DMS53 treated with DMSO at 0.1 percent for 48 hours (cell line): ENCODE measurements at regions not wholly inside any gene's neighbourhood (a gene's known extent, or its start where the extent isn't known, plus 50 kb on each side); places are given as distances from the start of the nearest gene placed in this dataset.
A peak's percentile ranks its signal among the peaks of the same experiment; 100 is the strongest.
"Not testable (repeated sequence)": the region's sequence is repeated elsewhere in the genome, so short reads cannot be mapped to it uniquely, and the experiment has no call there.

Experiments used
- DNase-seq: peaks from one replicate; lab custom pipeline; 2025; ENCODE audit not compliant: unreplicated experiment; lab: John Stamatoyannopoulos, UW

DNA sequence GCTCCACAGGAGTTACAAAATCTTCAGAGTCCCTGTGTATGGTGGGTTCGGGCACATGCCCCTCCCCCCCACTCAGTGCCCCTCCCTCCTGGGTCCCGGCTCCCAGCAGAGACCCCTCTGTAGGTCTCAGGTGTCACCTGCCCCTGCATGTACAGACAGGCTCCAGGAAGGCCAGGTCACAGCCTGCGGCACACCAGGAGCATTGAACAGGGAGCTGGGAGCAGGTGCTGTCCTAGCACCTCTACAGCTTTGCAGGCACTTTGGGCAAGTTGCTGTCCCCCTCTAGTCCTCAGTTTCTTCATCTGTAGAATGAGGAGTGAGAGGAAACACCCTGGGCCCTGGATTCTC is 80.1 kb upstream of the RTL6 start:
- DNase-seq: no peak

- DNase-seq: no peak
Observed at GRCh38 chr22:44577391-44578109, 79.5 kb upstream of the RTL6 start.

DNA sequence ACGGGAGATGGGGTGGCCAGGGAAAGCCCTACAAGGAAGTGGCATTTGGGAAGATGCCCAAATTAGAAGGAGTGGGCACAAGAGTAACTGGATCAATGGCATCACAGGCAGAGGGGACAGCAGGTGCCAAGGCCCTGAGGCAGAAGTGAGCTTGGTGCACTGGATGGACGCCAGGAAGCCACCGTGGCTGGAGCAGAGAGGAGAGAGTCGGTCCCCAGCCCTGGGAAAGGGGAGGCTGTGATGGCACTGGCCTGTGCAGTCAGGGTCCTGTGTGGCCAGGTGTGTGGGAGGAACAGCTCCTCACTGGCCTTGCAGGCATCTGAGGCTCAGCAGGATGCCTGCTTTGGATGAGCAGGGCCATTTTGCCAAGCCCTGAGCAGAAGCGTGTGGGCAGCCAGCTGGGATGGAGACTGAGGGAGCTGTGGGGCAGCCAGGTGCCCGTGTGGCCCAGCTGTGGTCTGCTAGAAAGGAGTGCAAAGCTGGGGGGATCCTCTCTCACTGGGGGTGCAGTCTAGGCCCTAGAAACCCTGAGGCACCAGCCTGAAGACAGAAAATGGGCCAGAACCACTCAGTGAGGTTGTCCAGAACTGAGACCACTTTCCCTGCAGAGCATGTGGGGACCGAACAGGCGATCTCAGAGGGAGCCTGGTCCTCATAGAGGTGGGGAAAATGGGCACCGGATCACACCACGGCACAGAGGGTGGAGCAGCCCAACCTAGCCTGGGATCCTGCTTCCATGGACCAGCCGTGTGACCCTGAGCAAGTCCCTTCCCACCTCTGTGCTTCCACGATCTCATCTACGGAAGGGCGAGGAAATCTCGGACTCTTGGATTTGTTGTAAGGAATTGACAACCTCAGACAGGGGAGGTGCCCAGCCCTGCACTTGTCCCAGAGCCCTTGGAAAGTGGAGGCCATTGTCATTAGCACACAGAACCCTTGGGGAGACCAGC is 78.6 kb upstream of the RTL6 start:
- no peak for DNase-seq

DNA sequence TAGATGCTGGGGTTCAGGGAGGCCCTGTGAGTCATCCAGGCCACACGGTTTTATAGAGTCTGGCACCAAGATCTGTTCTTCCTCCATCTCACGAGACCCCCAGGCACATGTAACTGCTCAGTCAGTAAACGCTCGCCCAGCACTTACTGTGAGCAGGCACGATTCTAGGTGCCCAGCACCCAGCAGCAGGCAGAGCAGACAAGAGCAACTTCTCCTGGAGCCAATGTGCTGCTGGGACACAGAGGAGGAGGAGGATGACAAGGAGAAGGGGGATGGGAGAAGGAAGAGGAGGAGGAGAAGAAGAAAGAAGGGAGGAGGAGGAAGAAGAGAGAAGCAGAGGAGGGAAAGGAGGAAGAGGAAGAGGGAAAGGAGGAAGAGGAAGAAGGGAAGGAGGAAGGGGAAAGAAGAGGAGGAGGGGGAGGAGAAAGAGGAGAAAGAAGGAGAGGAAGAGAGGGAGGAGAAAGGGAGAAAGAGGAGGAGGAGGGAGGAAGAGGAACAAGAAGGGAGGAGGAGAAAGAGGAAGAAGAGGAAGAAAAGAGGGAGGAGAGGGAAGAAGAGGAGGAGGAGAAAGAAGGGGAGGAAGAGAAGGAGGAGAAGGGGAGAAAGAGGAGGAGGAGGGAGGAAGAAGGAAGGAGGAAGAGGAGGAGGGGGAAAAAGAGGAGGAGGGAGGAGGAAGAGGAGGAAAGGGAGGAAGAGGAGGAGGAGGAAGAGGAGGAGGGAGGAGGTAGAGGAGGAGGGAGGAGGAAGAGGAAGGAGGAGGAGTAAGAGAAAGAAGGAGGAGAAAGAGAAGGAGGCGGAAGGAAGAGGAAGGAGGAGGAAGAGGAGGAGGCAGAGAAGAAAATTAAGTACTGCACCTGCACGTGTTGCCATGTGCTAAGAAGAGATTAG is 77.6 kb upstream of the RTL6 start:
- DNase-seq: no peak

DNA sequence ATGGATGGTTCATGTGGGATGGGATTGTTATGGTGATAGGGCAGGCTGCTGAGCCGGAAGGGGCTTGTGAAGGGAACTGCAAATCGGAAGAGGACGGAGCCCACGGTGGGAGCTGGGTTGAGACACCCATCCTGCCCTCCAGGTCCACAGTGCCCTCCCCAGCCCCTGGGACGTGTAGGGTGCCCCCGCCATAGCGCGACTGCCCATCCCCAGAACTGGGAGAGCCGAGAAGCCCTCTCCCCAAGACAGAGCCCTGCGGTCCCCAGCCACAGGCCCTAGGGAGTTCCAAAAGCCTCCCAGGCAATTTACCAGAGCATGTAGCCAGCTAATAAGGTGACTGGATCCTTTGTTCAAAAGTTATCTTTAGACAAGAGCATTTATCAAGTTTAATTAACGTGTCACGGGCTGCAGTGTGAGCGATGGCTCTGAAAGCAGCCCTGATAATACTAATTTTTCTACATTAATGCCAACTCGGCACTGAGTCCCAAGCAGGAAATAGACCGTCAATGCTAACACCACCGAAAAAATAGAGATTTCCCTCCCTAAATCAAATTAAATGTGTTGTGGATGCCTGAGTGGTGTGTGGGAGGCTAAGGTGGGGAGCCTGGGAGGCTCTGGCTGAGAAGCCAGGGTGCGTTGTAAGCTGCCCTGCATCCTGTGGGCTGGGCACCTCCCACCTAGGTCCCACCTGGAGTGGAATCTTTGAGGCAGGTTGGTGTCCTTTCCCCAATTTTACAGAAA is 76.8 kb upstream of the RTL6 start:
- no peak for DNase-seq

DNA sequence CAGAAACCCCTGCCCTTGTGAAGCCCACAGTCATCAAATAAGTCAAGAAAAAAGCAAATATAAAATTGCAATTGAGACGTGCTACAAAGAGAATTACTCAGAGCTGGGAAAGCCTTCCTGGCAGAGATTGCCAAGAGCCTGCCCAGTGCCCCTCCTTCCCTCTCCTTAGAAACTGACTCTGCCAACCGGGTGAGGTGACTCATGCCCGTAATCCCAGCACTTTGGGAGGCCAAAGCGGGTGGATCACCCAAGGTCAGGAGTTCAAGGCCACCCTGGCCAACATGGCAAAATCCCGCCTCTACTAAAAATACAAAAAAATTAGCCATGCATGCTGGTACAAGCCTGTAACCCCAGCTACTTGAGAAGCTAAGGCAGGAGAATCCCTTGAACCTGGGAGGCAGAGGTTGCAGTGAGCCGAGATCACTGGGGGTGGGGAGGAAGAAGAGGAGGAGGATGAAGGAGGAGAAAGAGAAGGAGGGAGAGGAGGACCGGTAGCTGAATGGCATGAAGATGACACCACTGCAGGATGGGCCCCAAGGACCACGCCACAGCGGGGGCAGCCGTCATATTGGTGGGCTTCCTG is 76.1 kb upstream of the RTL6 start:
- DNase-seq: no peak

GRCh38 chr22:44573451-44573850 is 75.4 kb upstream of the RTL6 start:
- DNase-seq: no peak

DNA sequence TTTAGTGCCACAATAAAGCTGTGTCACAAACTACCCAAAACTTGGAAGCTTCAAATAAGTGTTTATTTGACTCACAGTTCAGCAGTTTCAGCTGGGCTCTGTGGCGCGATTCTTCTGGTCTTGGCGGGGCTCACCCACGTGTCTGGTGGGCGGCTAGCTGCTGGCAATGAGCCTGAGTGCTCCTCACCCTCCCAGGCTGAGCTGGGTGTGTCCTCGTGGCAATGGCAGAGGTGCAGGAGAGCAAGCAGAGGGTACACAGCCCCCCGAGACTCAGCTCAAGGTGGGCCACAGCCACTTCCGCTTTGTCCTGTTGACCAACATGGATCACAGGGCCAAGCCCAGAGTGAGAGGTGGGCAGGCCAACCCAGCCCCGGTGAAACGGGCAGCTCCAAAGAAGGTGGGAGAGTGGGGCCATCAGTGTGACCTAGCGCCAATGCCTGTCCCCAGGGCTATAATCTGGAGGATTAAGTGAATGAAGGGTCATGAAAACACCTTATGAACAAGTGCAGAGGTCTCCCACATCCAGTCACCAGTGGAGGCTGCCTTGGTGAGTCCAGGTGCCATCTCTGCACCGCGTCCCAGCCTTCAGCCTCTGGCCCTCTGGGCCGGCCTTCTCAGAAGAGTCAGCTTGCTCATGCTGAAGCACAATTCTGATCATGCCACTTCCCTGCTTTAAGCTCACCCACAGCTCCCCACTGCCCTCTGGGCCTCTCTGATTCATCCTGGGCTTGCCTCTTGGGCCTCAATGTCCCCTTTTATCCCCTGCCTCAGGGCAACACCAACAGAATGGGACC is 74.6 kb upstream of the RTL6 start:
- DNase-seq: no peak

DNA sequence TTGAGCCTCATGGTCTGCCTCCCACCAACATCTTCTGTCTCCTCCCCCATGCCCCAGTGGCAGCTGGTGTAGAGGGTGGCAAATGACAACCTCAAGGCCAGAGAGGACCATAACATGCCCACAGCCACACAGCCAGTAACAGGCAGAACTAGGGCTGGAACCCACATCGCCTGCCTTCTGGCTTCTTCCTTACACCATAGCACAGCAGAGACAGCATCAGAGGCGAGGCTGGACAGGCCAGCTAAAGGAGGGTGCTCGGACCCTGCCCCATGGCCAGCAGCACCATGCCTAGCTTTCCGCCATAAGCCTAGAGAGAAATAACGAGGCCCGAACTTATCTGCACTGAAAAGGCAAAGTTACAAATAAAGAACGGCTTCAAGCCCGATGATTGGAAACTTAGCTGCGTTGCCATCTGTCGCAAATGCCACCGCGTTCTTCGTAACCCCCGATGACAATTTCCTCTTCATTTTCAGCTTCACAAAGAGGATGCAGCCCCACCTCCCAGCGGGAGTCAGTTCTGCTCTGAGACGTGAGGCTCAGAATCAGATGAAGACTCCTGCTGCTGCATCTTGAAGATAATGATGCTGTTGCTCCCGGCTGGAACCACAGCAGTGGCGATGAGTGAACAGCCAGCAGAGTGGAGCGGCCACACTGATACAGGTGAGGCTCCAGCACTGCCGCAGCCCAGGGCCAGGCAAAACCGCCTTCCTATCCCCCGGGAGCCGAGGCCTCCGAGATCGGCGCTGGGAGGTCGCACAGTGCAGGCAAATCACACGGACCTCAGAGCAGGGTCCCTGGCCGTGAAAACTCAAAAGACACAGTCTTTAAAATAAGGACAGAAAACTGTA is 73.8 kb upstream of the RTL6 start:
- DNase-seq: no peak

DNA sequence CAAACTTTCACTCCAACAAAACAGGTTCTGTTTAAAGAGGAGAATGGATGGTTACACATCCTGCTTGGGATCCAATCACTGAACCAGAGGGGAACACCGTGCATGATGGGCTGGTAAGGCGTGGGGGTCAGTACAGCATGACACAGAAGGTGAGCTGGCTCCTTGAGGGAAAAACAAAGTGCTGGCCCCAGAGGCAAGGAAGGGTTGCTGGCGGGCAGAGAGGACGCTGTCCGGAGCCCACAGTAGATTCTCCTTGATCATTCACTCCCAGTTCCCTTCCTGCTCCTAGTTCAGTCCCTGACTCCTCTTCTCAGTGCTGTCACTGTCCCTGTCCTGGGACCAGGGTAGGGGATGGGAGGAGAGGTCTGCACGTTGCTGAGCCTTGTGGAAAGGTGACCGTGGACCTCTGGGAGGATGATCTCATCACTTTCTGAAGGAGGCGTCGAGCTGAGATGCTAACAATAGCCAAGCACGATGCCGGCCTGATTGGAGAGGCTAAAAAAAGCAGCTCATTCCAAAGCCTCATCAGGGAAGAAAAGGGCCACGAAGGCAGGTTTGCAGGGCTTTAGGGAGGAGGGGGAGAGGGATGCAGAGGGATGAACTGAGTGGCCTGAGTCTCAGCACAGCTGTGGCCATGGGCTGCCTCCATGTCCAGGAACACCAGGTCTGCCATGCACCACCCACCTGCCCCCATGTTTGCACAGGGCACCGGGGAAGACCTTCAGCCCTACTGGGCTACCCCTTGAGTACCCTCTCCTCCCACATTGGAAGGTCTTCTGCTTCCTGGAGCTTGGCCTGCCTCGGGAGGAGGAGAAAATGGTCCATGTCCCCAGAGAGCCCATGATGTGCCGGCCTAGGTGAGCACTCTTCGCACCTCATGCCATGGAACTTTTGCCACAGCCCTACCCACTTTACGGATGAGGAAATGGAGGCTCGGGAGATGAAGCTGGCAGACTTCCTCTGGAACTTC is 72.7 kb upstream of the RTL6 start:
- no peak for DNase-seq

GRCh38 chr22:44569561-44569991 is 71.5 kb upstream of the RTL6 start:
- DNase-seq: no peak

GRCh38 chr22:44567846-44568493 is 69.9 kb upstream of the RTL6 start:
- peak; percentile 44 for DNase-seq

- not testable (repeated sequence) for DNase-seq
Observed at GRCh38 chr22:44567378-44567841, 69.4 kb upstream of the RTL6 start.

GRCh38 chr22:44566911-44567310 is 68.9 kb upstream of the RTL6 start:
- no peak for DNase-seq

DNA sequence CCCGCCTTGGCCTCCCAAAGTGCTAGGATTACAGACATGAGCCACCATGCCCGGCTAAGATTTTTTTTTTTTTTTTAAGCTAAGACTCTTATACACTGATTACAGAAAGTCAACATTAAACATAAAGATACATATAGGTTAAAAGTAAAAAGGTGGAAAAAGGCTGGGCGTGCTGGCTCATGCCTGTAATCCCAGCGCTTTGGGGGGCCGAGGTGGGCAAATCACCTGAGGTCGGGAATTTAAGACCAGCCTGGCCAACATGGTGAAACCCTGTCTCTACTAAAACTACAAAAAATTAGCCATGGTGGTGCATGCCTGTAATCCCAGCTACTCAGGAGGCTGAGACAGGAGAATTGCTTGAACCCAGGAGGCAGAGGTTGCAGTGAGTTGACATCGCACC is 64.6 kb upstream of the RTL6 start:
- DNase-seq: not testable (repeated sequence)

DNA sequence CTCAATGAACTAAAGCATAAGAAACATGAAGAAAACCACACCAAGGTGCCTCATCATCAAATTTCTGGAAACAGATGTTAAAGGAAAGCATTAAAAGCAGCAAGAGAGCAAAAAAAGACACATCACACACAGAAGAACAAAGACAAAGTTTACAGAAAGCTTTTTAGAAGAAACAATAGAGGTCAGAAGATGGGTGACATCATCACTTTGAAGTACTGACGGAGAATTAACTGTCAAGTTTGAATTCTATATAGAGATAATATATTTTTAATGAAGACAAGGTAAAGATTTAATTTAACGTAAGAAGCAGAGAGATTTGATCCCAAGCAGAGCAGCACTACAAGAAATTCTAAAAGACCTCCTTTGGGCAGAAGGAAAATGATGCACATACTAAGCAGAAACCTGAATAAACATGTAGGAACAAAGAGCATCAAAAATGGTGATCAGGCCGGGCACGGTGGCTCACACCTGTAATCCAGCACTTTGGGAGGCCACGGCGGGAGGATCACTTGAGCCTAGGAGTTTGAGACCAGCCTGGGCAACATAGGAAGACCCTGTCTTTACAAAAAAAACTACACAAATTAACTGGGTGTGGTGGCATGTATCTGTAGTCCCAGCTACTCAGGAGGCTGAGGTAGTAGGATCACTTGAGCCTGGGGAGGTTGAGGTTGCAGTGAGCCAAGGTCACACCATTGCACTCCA is 63.3 kb upstream of the RTL6 start:
- DNase-seq: no peak
